Ishikawa (cell line): ENCODE measurements at regions not wholly inside any gene's neighbourhood (a gene's known extent, or its start where the extent isn't known, plus 50 kb on each side); places are given as distances from the start of the nearest gene placed in this dataset.

Source experiments
- CEBPB ChIP-seq: IDR thresholded peaks from 2 replicates; pipeline ENCODE4 v1.6.1; 2012
- CREB1 ChIP-seq: IDR thresholded peaks from 2 replicates; pipeline ENCODE4 v1.6.1; 2012; ENCODE audit warnings: low read depth
- EGR1 ChIP-seq: IDR thresholded peaks from 2 replicates; pipeline ENCODE4 v1.6.1; 2012
- EP300 ChIP-seq: IDR thresholded peaks from 2 replicates; pipeline ENCODE4 v1.6.1; 2012; ENCODE audit warnings: borderline replicate concordance
- FOXM1 ChIP-seq: IDR thresholded peaks from 2 replicates; pipeline ENCODE4 v1.6.1; 2012; ENCODE audit warnings: low read depth, borderline replicate concordance
- MAX ChIP-seq: IDR thresholded peaks from 2 replicates; pipeline ENCODE4 v1.6.1; 2012
- NFIC ChIP-seq: IDR thresholded peaks from 2 replicates; pipeline ENCODE4 v1.6.1; 2012
- RAD21 ChIP-seq: IDR thresholded peaks from 2 replicates; pipeline ENCODE4 v1.6.1; 2012; ENCODE audit warnings: low read depth
- TAF1 ChIP-seq: IDR thresholded peaks from 2 replicates; pipeline ENCODE4 v1.6.1; 2012; ENCODE audit warnings: low read depth, mild to moderate bottlenecking
- TCF12 ChIP-seq: IDR thresholded peaks from 2 replicates; pipeline ENCODE4 v1.6.1; 2012; ENCODE audit warnings: low read depth
- TEAD4 ChIP-seq: IDR thresholded peaks from 2 replicates; pipeline ENCODE4 v1.6.1; 2012
- YY1 ChIP-seq: IDR thresholded peaks from 2 replicates; pipeline ENCODE4 v1.6.1; 2012; ENCODE audit warnings: low read depth
- ZBTB7A ChIP-seq: IDR thresholded peaks from 2 replicates; pipeline ENCODE4 v1.6.1; 2012; ENCODE audit warnings: low read depth
- TF ChIP-seq, protein P1 (sequence below): IDR thresholded peaks from 2 replicates; pipeline ENCODE4 v1.6.1; 2012
- TF ChIP-seq, protein P2 (sequence below): IDR thresholded peaks from 2 replicates; pipeline ENCODE4 v1.6.1; 2012; ENCODE audit warnings: low read depth, mild to moderate bottlenecking

- TF ChIP-seq EP300: no peak
- TF ChIP-seq, protein P1, sequence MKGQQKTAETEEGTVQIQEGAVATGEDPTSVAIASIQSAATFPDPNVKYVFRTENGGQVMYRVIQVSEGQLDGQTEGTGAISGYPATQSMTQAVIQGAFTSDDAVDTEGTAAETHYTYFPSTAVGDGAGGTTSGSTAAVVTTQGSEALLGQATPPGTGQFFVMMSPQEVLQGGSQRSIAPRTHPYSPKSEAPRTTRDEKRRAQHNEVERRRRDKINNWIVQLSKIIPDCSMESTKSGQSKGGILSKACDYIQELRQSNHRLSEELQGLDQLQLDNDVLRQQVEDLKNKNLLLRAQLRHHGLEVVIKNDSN: no peak
- no peak for TF ChIP-seq YY1
- no peak for TF ChIP-seq EGR1
- TF ChIP-seq ZBTB7A: no peak
- TF ChIP-seq MAX: no peak
- no peak for TF ChIP-seq TEAD4
- no peak for TF ChIP-seq CEBPB
- TF ChIP-seq TCF12: no peak
- TF ChIP-seq, protein P2, sequence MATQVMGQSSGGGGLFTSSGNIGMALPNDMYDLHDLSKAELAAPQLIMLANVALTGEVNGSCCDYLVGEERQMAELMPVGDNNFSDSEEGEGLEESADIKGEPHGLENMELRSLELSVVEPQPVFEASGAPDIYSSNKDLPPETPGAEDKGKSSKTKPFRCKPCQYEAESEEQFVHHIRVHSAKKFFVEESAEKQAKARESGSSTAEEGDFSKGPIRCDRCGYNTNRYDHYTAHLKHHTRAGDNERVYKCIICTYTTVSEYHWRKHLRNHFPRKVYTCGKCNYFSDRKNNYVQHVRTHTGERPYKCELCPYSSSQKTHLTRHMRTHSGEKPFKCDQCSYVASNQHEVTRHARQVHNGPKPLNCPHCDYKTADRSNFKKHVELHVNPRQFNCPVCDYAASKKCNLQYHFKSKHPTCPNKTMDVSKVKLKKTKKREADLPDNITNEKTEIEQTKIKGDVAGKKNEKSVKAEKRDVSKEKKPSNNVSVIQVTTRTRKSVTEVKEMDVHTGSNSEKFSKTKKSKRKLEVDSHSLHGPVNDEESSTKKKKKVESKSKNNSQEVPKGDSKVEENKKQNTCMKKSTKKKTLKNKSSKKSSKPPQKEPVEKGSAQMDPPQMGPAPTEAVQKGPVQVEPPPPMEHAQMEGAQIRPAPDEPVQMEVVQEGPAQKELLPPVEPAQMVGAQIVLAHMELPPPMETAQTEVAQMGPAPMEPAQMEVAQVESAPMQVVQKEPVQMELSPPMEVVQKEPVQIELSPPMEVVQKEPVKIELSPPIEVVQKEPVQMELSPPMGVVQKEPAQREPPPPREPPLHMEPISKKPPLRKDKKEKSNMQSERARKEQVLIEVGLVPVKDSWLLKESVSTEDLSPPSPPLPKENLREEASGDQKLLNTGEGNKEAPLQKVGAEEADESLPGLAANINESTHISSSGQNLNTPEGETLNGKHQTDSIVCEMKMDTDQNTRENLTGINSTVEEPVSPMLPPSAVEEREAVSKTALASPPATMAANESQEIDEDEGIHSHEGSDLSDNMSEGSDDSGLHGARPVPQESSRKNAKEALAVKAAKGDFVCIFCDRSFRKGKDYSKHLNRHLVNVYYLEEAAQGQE: no peak
- no peak for TF ChIP-seq NFIC
- no peak for TF ChIP-seq CREB1
- no peak for TF ChIP-seq TAF1
These were observed 1657.0 kb upstream of the PRR20A start for GRCh38 chr13:55483626-55484158.

DNA sequence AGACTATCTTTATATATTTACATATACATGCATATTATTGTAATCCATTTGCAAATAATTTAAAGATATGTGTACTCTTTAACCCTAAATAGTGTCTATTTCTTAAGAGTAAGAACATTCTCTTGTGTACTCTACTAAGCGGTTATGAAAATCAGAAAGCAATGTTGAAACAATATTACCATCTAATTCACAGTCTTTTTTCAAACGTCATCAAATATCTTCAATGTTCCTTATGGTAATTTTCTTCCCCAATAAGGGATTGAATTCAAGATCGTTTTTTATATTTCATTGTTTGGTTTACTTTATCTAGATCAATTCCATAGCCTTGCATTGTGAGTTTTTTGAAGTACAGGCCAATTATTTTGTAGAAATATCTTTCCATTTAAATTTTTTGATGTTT is 1647.4 kb upstream of the PRR20A start:
- TF ChIP-seq EGR1 (no peak), FOXM1 (no peak), TAF1 (no peak), MAX (no peak), TCF12 (no peak), CREB1 (no peak), ZBTB7A (no peak), NFIC (no peak), TEAD4 (no peak), EP300 (no peak), RAD21 (no peak), CEBPB (no peak), YY1 (no peak)
- TF ChIP-seq, protein P2: no peak
- TF ChIP-seq, protein P1: no peak

DNA sequence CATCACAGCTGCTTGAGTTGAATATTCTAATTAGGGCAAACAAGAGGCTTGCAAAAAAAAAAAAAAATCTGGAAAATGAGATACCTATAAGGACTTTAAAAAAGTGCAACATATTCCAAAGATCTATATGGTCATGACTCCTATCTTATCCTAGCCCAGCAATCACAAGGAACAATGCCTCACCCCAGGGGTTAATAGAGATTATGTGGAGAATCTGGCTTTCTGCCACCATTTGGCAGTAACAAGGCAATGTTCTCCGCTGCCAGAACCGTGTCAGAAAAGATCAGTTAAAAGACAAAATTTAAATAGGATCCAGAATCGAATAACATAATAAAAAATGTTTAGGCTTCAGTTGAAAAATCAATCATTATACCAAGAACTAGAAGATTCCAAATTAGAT is 1643.2 kb upstream of the PRR20A start:
- TF ChIP-seq ZBTB7A: no peak
- TF ChIP-seq, protein P1: no peak
- TF ChIP-seq NFIC: no peak
- TF ChIP-seq TCF12: no peak
- TF ChIP-seq RAD21: no peak
- TF ChIP-seq YY1: no peak
- TF ChIP-seq FOXM1: no peak
- no peak for TF ChIP-seq CEBPB
- no peak for TF ChIP-seq EP300
- TF ChIP-seq TEAD4: no peak
- no peak for TF ChIP-seq EGR1
- no peak for TF ChIP-seq CREB1

DNA sequence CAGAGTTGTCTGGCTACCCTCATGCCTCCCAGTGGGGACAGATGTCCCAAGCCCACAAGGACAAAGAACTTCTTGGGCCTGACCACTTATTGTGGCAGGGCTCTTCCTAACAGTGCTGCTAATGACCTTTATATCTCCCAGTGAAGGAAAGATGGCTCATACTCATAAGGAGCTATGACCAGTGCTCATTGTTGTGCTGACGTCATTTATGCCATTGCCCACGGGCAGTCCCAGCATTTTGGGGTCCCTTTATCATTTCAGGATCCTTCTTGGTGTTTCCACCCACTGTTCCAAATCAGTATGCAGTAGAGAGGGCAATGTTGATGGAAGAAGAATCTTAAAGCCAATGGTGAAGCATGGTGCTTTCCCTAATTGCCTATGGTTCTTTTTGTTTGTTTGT is 1640.0 kb upstream of the PRR20A start:
- TF ChIP-seq MAX: no peak
- TF ChIP-seq TAF1: no peak
- TF ChIP-seq, protein P2: no peak
- no peak for TF ChIP-seq TCF12
- no peak for TF ChIP-seq EP300
- no peak for TF ChIP-seq CREB1
- TF ChIP-seq ZBTB7A: no peak
- TF ChIP-seq, protein P1: no peak
- no peak for TF ChIP-seq YY1
